ENCODE measurements at regions not wholly inside any gene's neighbourhood (a gene's known extent, or its start where the extent isn't known, plus 50 kb on each side); places are given as distances from the start of the nearest gene placed in this dataset.

- no peak for TF ChIP-seq FOS (IDR thresholded peaks at IDR 0.05; ENCODE audit: borderline replicate concordance, insufficient read depth, low read length)
- no peak for TF ChIP-seq MYC (IDR thresholded peaks at IDR 0.05; ENCODE audit: low read depth, low read length)
- no peak for TF ChIP-seq MAX (IDR thresholded peaks at IDR 0.05; ENCODE audit: insufficient read depth, insufficient read length)
- TF ChIP-seq POLR2AphosphoS5 (IDR thresholded peaks at IDR 0.05; ENCODE audit: insufficient read depth, low read depth, low read length): no peak
- no peak for TF ChIP-seq POLR2A (IDR thresholded peaks at IDR 0.05; ENCODE audit: low read depth, low read length)
- TF ChIP-seq CTCF (IDR thresholded peaks at IDR 0.05; ENCODE audit: extremely low read depth in 1 of 2, insufficient read depth in 1 of 2, low read depth in 1 of 2, low read length in 2 of 2): no peak
- no peak for TF ChIP-seq GATA2 (IDR thresholded peaks at IDR 0.05; ENCODE audit: insufficient read depth, insufficient read length, low read depth, low read length)
- no peak for TF ChIP-seq EZH2 (IDR thresholded peaks at IDR 0.05; ENCODE audit: borderline replicate concordance, low read depth, low read length, severe bottlenecking)
- no peak for TF ChIP-seq JUN (IDR thresholded peaks at IDR 0.05; ENCODE audit: borderline replicate concordance, insufficient read depth, insufficient read length, low read depth)
- Histone ChIP-seq H3K4me1 (ENCODE audit: control insufficient read depth, extremely low read depth, insufficient read depth, low read length) (no peaks in the 10 kb centered on the region), H4K20me1 (replicated peaks; ENCODE audit: control insufficient read depth, extremely low read depth, insufficient read depth, low read length) (no peaks in the 10 kb centered on the region), H3K79me2 (ENCODE audit: control insufficient read depth, insufficient read depth, low read length) (no peaks in the 10 kb centered on the region), H3K4me2 (ENCODE audit: insufficient read depth, low read length) (no peak overlapping the region), H3K9ac (replicated peaks; ENCODE audit: extremely low read depth, insufficient read depth, low read length) (no peak overlapping the region), H3K9me1 (replicated peaks; ENCODE audit: control insufficient read depth, extremely low read depth, insufficient read depth, low read length) (no peaks in the 10 kb centered on the region), H3K27me3 (ENCODE audit: control insufficient read depth in 2 of 2, insufficient read depth in 2 of 2, low read length in 2 of 2) (peaks cover 5% of the 10 kb centered on the region in 2 experiments), H3K4me3 (replicated peaks in 1 of 3; ENCODE audit: insufficient read depth in 1 of 3, low read depth in 1 of 3, low read length in 3 of 3) (no peak overlapping the region), H3K36me3 (ENCODE audit: control insufficient read depth in 2 of 2, extremely low read depth in 1 of 2, insufficient read depth in 2 of 2, low read length in 2 of 2) (no peaks in the 10 kb centered on the region), H3K27ac (ENCODE audit: insufficient read depth, low read depth, low read length) (no peak overlapping the region), H2AFZ (ENCODE audit: low read depth, low read length) (no peak overlapping the region), H3K9me3 (replicated peaks; ENCODE audit: control insufficient read depth, insufficient read depth, low read length) (no peaks in the 10 kb centered on the region)
- BruUV-seq (replicated peaks): no TSS peak
- FAIRE-seq: no peak
- POLR2A ChIA-PET: no interaction called here
- DNase-seq (ENCODE audit: low read depth, low spot score): no peak
- dilution Hi-C loops (cut with MboI; ENCODE audit: extremely low pct_ligation_motif_present, low sequenced_read_pairs): no loop called here
- CTCF ChIA-PET: no interaction called here
- intact Hi-C loops (cut with micrococcal nuclease): no loop called here
These were observed 139.8 kb upstream of the PRR20G start for GRCh38 chr3:127427666-127428065.

All from endothelial cell of umbilical vein (primary cell).